Thoracic aorta (tissue), 2 donors: ENCODE measurements at regions not wholly inside any gene's neighbourhood (a gene's known extent, or its start where the extent isn't known, plus 50 kb on each side); places are given as distances from the start of the nearest gene placed in this dataset.

ENCODE experiments used
- ATAC-seq: fragments of 150-250 bp; one replicate; pipeline ENCODE4 v1.8.0; 2017; ENCODE audit warnings: low read depth; ENCODE audit not compliant: insufficient number of reproducible peaks, low FRiP score
- DNase-seq: peaks from one replicate; pipeline ENCODE4 v3.0.0-alpha.2; 2020; ENCODE audit warnings: low spot score
- H3K27ac ChIP-seq, 2 donors: fragments of 200-600 bp; sonication (generic); 1 replicate in 1 of 2; 2 replicates in 1 of 2; pipeline ENCODE4 v1.5.1; 2016; ENCODE audit warnings: mild to moderate bottlenecking in 2 of 2, moderate library complexity in 2 of 2
- H3K27me3 ChIP-seq: fragments of 200-600 bp; sonication (generic); replicated peaks from 2 replicates; pipeline ENCODE4 v1.6.0; 2016; ENCODE audit warnings: mild to moderate bottlenecking; ENCODE audit not compliant: insufficient read depth
- H3K36me3 ChIP-seq: fragments of 200-600 bp; sonication (generic); one replicate; pipeline ENCODE4 v1.5.1; 2016
- H3K4me1 ChIP-seq, 2 donors: fragments of 200-600 bp; sonication (generic); 1 replicate in 1 of 2; 2 replicates in 1 of 2; pipeline versions ENCODE4 v1.5.1 to v1.6.0; 2016; ENCODE audit warnings: low read depth in 2 of 2, mild to moderate bottlenecking in 1 of 2; ENCODE audit not compliant: control insufficient read depth in 1 of 2
- H3K4me3 ChIP-seq: fragments of 200-600 bp; sonication (generic); 2 replicates; pipeline ENCODE4 v1.5.1; 2016; ENCODE audit warnings: mild to moderate bottlenecking
- H3K9me3 ChIP-seq: fragments of 200-600 bp; sonication (generic); 2 replicates; pipeline ENCODE4 v1.5.1; 2016
- TF ChIP-seq, protein P1 (sequence below): fragments of 200-600 bp; sonication (generic); IDR thresholded peaks from one replicate; pipeline ENCODE4 v1.5.1; 2019; ENCODE audit warnings: antibody characterized with exemption

DNA sequence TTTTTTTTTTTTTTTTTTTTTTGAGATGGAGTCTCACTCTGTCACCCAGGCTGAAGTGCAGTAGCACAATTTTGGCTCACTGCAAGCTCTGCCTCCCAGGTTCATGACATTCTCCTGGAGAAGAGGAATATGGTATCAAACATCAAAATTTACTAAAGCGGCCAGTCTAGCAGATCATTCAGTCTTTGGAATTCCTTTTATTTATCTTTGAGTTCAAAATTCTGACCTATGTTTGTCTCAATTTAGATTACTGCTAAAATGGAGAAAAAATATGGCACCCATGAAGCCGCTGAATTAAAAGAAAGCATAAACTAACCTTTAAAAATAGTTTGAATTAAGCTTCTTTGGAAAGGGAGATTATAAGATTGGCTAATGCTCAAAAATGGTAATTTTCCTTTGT lies 64.5 kb upstream of the EGLN3 start:
- DNase-seq = no peak
- TF ChIP-seq, protein P1, sequence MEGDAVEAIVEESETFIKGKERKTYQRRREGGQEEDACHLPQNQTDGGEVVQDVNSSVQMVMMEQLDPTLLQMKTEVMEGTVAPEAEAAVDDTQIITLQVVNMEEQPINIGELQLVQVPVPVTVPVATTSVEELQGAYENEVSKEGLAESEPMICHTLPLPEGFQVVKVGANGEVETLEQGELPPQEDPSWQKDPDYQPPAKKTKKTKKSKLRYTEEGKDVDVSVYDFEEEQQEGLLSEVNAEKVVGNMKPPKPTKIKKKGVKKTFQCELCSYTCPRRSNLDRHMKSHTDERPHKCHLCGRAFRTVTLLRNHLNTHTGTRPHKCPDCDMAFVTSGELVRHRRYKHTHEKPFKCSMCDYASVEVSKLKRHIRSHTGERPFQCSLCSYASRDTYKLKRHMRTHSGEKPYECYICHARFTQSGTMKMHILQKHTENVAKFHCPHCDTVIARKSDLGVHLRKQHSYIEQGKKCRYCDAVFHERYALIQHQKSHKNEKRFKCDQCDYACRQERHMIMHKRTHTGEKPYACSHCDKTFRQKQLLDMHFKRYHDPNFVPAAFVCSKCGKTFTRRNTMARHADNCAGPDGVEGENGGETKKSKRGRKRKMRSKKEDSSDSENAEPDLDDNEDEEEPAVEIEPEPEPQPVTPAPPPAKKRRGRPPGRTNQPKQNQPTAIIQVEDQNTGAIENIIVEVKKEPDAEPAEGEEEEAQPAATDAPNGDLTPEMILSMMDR = no peak
- Histone ChIP-seq H3K27me3 (no peaks in the 10 kb centered on the region), H3K36me3 (no peaks in the 10 kb centered on the region), H3K4me3 (no peak overlapping the region), H3K27ac (no peak overlapping the region), H3K9me3 (no peaks in the 10 kb centered on the region), H3K4me1 (no peaks in the 10 kb centered on the region)
- ATAC-seq = no peak

GRCh38 chr14:34014936-34015335 lies 64.1 kb upstream of the EGLN3 start:
- Histone ChIP-seq H3K4me3 (no peak overlapping the region), H3K4me1 (no peaks in the 10 kb centered on the region), H3K36me3 (no peaks in the 10 kb centered on the region), H3K27me3 (no peaks in the 10 kb centered on the region), H3K27ac (no peak overlapping the region), H3K9me3 (no peaks in the 10 kb centered on the region)
- DNase-seq (no peak), ATAC-seq (no peak)
- TF ChIP-seq, protein P1 = no peak

DNA sequence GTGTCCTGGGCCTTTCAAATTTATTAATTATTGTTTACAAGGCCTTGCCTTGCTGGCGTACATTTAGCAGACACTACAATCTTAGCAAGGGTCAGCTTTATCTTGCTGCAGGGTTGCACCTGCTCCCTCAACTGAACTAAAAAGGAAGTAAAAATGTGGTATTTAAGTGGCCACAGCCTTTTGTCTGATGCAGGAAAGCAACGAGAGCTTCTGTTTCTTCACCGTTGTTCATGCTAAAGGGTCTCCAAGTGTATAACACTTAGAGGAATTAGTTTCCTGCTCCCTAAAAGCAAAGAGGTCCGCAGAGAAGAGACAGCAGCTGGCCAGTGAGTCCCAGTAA lies 62.8 kb upstream of the EGLN3 start:
- DNase-seq = no peak
- H3K27me3 ChIP-seq = no peaks in the 10 kb centered on the region
- H3K9me3 ChIP-seq = no peaks in the 10 kb centered on the region
- TF ChIP-seq, protein P1 = no peak
- H3K27ac ChIP-seq = no peak overlapping the region
- no peak overlapping the region for H3K4me3 ChIP-seq
- ATAC-seq = no peak
- no peaks in the 10 kb centered on the region for H3K4me1 ChIP-seq
- no peaks in the 10 kb centered on the region for H3K36me3 ChIP-seq

GRCh38 chr14:34012978-34013720 lies 62.3 kb upstream of the EGLN3 start:
- no peaks in the 10 kb centered on the region for H3K27me3 ChIP-seq
- H3K36me3 ChIP-seq = no peaks in the 10 kb centered on the region
- no peaks in the 10 kb centered on the region for H3K9me3 ChIP-seq
- H3K4me1 ChIP-seq = no peaks in the 10 kb centered on the region
- H3K27ac ChIP-seq = no peak overlapping the region
- TF ChIP-seq, protein P1 = no peak
- H3K4me3 ChIP-seq = no peak overlapping the region
- ATAC-seq (no peak), DNase-seq (no peak)

DNA sequence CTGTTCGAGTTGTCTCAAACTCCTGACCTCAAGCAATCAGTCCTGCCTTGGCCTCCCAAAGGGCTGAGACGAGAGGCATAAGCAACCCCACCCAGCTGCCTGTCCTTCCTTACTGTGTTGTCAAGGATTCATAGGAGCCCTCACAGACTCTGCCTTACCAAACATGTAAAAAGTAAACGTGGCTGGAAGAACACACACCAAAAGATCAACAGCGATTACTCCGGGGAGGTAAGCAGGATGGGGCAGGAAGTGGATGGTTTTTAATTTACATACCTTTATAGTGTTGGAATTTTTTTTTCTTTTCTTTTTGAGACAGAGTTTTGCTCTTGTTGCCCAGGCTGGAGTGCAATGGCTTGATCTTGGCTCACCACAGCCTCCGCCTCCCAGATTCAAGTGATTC lies 61.5 kb upstream of the EGLN3 start:
- DNase-seq = no peak
- Histone ChIP-seq H3K9me3 (no peaks in the 10 kb centered on the region), H3K36me3 (no peaks in the 10 kb centered on the region), H3K27me3 (no peaks in the 10 kb centered on the region), H3K4me3 (no peak overlapping the region), H3K4me1 (no peaks in the 10 kb centered on the region), H3K27ac (no peak overlapping the region)
- TF ChIP-seq, protein P1 = no peak
- no peak for ATAC-seq
